Muscle of back (tissue), 3 donors: ENCODE measurements at regions not wholly inside any gene's neighbourhood (a gene's known extent, or its start where the extent isn't known, plus 50 kb on each side); places are given as distances from the start of the nearest gene placed in this dataset.

Experiments
- DNase-seq, 3 donors: peaks; one replicate each; pipeline versions ENCODE4 v3.0.0 to v3.0.0-alpha.2; 2013

DNA sequence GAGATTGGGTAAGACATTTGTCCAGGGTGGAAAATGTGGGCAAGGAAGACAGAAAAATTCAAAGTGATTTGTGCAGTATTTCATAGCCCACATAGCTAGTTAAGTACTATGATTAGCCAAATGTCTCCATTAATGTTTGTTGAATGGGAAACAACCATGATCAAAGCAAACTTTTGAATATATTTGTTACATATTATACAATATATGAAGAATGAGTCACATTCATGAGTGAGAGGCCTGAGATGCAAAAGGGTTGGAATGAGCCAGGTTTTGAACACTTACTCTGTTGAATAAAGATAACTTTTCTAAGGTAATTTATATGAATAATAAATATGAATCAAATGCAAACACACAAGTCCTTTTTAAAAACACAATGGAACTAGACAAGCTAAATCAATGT, 984.5 kb upstream of the CDH2 start:
- DNase-seq = no peak

DNA sequence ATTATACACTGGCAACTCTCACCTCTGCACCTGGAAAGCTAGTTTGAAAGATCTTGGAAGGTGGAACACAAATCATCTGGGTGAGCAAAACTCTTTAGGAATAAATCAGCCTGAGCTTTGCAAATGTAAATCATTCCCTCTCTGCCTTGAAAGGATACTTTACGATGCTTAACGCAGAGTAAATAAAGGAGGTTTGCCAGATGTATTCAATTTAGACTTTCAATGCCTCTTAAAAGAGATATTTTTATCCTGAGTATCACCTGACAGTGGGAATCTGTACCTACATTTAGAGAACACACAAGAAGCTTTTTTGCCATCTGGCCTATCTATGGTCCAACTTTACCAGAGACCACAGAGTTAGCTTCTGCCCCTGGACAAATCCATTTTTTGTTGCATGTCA, 983.2 kb upstream of the CDH2 start:
- DNase-seq = peak in 1 of 3 donors; percentile 24

DNA sequence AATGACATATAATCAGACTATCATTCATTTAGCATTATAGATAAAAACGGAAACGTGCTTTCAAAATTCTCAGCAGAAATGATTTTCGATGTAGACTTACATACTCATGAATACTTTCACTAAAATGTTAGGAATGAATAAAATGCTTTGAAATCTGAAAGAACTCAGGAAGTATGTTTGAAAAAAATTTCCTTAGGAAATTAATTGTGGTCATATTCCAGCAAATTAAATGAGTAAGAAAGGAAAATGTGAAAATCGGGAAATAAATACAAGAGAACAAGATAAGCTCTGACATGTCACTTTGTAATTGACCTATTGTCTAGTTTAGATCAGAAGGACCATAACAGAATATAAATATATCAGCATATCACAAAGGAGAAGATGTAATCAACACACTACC, 981.0 kb upstream of the CDH2 start:
- DNase-seq = no peak

DNA sequence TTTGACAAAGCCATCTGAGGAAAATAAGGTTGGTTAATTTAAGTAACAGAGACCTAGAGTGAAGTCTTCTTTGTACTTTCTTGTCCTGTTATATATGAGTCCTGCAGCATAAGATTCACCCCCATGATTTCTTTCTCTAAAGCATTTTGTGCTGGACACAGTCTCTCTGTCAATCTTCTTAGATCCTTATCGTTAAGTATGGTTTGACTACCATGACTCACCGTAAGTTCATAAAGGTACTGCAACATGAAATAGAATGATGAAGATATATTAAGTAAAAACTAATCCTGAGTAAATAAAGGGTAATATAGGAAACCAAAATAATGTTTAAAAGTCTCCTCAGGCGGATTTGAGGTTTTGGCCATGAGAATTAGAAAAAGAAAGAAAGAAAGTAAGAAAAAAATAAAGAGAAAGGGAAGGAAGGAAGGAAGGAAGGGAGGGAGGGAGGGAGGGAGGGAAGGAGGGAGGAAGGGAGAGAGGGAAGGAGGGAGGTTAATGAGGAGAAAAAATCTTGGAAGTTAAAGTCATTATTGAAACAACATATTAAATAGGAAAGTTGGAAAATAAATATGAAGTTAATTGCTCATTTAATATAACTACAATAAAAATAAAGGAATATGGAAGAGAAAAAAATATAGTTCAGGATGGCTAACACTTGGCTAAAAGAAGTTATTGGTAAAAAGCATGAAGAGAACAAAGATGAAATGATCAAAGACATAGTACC, 980.3 kb upstream of the CDH2 start:
- no peak for DNase-seq

DNA sequence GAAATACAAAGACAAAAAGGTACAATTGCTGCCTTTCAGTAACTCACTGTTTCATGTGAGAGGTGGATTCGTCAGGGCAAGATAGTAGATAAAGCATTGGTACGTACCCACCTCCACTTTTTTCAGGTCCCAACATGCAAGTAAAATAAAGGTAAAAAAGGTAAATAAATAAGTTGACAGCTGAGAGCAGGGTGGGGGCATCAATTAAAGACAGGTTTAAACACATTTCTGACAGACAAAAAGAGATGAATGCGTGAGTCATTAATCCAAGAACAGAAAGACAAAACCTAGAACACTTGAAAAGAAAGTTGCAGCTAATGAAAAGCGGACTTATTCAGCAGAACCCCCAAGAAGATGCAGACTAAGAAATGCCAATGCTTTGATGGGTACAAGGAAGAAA, 979.6 kb upstream of the CDH2 start:
- no peak for DNase-seq

DNA sequence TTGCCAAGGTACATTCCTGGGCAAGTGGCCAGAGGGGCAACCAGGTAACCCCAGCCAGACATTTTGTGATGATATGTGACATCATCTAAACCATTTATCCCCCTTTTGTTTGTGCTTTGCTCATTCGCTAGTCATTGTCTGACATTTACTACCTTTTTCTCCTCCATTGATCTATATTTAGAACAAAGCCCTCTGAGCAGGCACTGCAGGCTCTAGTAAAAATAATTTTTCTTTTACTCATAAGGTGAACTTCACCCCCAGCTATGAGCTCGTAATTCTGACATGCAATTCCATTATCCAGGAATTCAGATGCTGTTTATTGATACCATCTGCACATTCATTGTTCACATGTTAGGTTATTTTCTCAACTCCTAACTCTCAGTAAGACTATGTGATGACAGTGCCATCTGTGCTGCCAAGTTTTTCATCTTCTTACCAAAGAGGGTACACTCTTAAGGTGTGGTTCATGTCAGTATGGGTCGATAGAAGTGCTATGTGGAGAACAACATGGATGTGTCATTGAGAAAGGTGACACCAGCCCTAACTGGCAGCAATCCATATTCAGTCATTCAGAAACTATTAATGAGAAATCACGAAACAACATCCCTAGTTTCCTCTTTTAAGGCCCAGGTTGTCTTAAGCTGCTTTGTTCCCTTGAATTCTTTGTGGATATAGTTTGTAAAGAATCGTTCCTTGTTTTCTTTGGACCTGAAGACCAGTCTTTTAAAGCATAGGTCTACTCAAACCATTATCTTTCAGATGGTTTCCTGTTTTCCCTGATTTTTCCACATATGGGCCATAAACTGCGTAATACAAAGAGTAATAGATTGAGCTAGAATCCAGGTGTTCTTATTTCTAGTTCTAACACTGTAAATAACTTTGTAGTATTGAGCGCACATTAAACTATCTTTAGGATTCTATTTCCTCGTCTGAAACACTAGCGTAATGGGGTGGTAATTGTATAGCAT, 978.1 kb upstream of the CDH2 start:
- peak in 1 of 3 donors; percentile 88 for DNase-seq

DNA sequence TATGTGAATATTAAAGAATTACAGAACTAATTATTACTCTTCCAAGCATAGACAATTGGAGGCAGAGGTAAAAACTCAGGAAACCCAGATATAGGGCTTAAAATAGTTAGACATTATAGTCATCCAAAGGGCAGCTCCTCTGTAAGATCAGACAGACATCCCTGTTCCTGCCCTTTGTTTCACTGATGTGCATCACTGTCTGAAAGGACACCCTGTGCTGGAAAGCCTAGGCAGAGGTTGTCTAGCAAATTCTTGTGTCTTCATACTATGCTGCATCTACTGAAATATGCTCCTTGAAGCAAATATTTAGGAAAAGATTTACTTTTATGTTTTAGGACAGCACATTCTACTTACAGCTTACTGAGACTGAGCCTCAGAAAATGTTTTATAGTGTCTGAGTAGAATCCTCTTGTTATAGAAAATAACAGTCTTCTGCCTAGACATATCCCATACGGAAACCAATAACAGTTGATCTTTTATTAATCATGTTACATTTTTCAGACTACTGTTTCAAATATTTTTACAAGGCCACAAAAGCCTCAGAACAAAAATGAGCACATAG, 977.3 kb upstream of the CDH2 start:
- DNase-seq = no peak

DNA sequence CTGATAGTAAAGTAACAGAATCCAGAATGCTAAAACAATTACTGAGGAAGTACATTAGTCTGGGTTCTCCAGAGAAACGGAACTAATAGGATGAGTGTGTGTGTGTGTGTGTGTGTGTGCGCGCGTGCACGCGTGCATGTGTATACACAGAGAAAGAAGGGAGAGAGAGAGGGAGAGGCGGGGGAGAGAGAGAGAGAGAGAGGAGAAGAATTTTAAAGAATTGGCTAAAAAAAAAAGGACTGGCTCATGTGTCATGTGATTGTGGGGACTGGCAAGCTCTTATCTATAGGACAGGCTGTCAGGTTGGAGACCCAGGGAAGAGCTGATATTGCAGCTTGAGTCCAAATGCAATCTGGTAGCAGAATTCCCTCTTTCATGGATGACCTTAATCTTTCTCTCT, 976.2 kb upstream of the CDH2 start:
- peak in 1 of 3 donors; percentile 49 for DNase-seq

DNA sequence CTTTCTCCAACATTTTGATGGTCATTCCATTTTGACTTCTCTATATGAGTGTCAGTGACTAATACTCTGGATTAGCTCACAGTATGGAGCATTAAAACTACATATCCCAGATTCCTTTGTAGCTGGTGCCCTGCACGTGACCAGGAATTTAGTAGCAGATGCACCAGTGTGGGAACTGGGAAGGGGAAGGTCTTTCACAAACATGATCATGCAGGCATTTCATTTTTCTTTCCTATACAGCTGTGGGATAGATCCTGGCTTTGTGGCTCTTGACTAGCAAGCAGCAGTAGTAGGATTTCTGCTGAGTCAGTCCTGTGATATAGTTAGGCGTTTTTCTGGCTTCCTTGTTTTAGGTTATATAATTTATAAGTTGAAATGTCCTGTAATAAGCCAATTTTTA, 971.0 kb upstream of the CDH2 start:
- DNase-seq = peak; percentile 23 to 59 (median 56)

DNA sequence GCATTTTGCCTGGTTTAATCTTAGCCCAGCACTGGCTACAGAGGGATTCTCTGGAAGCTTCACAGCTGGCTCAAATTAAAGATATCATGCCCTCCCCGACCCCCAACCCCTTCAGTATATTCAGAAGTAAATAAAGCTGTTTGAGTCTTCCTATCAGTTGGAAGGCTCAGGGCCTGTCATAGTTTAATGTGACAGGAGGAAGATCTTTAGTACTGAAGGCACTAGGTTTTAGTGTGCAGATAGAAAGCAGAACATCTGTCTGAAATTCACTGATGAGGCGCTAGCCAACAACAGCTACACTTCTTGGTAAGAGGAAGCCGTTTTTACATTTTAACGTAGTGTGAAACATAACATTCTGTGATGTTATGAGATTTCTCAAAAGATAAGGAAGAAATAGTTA, 969.1 kb upstream of the CDH2 start:
- no peak for DNase-seq

DNA sequence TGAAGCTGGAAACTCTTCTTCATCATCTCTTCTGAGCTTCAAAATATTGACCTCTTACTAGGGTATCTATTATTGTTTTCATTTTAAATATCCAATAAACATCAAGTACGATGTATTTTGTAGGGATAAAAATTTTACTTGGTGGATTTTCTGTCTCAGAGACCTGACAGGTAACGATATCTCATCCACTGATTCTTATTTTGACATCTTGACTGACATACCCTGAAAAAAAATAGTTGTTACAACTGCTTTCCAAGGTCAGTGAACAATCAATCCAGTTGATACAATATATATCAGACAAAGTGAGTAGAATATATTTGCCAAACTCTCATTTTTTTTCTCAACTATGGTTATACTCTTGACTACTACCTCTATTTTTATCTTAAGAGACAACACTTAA, 963.7 kb upstream of the CDH2 start:
- DNase-seq = no peak

DNA sequence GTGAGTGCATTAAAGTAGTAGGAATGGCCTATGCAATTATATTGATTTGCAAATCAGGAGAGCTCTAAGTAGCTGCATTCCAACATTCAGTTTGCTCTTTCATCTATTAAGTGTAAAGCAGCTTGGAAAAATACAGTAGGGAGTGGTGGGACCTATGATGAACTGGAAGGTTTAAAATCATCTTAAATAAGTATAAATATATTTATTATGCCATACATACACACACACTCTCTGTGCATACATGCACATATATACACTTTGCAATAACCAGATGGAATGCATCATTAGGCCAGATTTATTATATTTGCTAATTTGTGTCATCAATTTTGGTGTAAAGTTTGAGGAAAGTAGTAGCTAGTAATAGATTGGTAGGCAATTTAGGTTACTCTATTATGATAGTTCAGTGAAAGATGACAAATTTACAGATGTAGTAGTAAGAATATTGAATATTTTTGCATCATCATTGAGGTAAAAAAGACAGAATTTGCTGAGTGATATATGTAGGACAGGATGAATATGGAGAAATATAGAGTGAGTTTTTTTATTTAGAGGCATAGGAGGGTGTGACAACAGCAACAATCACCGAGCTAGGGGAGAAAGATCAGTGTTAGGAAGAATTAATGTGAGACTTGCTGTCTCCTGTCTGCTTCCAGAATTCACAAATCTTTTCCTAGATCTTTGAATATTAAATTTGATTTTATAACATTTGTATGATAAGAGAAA, 961.0 kb upstream of the CDH2 start:
- DNase-seq = no peak

DNA sequence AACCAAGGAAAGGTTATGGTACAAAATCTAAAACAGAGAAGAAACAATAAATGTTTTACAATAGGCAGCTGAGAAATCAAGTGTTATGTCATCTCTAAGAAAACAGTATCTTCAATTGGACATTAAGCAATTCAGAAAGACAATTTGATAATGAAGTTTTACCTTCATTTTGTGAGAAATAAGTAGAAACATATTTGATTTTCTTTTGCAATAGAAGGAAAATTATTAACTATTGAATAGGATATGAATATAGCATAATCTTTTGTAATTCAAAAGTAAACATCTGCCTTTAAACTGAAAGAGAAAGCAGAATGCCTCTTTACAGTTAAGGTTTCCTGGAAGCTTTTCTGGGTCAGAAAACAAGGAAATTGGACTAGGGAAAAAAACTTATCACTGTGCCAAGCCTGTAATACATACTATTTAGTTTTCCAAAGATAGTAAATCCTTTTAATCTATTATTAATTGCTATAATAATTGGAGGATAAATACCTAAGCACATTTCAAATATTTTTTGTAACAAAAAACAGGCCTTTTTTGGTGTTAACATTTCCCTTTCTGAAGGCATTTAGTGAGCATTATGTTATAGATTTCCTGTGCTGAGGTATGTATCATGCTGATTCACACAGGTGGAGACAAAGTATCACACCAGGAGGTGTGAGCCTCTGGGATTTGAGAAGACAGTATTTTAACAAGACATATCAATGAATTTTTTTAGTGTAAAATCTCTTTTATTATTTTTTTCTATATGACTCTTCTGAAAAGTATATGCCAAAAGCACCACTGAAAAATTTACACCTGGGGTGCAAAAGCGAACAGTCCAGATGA, 947.0 kb upstream of the CDH2 start:
- DNase-seq = peak in 1 of 3 donors; percentile 14

DNA sequence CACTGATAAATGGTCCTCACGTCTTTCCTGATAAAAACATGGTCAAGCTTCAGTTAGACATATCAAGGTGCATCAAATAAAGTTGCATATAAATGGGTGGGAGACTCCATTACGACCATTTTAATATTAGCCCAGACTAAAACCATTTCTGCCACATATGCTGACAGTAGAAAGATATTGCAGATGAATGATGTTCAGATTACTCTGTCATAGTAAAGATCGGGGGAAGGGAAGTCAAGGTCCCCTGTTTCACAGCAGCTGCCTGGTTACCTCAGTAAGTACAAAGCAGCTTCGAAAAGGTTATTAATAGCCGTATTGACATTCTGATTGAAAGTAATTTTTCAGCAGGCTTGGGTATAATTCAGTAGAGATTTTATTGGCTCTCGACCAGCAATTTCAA, 927.7 kb upstream of the CDH2 start:
- no peak for DNase-seq

DNA sequence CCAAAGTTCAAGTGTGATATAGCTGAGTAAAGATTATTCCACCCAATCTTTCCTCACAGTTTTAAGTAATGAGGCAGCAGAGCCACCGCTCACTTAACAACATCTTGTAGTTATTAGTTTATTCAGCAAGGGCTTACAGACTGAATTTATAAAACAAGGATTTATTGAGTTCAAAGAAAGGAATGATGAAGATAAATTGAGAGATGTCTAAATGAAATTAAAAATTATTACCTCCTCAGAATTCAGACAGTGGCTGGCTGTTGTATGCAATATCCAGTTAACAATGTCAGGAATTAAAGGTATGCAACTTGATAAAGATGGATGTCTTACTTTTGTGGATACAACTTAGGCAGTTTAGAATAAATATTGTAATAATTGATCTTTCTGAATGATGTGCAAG, 927.3 kb upstream of the CDH2 start:
- DNase-seq = no peak

DNA sequence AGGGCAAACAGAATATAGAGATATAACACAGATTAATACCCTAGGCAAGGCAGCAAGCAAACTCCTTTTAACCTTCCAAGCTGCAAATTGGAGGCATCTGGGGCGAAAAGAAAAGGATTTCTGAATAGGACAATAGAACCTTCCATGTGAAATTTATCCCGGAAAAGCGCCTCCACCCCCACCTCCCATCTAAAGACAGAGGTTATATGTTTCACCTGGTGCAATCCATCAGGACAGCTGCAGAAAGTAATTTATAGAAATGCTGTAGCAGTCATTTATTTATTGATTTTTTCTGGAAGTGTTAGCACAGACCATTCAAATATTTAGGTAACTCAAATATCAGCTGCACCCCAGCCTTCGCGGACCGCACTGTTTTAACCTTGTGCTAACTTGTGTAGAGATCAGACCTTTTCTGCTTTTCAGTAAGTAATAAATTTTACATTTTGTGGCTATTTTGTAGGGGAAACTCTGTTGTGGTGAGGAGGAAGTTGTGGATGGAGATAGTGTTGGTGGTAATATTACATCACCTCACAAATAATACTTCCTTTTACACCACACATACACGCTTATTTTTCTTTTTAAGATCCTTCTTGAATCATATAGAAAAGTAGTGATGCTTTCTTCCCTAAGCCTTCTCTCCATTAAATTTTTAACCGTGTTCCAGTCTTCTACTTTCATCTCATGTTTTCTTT, 919.3 kb upstream of the CDH2 start:
- no peak for DNase-seq

DNA sequence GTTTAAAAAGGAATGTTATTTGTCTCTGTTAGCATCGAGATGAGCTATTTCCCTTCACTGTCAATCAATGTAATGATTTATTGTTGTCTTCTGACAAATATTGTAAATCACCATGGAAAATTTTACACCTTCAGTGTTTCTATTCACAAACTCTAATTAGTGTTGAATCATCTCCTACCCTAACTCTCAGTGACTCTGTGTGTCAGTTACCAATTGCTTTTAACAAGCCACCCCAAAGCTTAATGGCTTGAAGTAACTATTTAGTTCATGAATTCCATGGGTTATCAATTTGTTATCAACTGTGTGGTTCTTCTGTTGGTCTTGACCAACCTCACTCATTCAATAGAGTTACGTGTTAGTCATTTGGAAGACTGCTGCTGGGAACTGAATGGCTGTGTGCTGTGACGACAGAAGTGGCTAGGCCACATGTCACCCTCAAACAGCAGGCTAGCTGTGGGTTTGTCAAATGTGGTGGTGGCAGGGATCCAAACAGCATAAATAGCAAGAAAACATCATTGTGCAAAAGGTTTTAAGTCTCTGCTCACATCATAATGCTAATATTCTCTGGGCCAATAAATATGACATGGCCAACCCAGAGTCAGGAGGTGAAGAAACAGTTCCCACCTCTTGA, 910.8 kb upstream of the CDH2 start:
- no peak for DNase-seq

DNA sequence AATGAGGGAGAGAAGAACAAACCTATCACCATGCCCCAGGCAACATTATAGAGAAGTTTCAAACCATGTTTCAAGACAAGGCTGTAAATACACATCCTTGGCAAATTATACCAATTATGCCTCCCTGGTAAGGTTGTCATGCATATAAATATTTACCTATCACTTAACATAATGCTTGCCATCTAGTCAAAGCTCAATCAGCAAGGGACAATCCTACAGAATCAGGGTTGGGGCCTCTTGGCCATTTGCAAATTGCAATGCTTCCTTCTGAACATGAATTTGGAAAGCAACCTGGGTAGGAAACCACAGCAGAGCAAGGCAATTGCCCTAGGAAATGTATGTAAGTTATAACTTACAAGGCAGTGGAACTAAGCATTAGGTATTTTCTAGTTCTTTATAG, 907.2 kb upstream of the CDH2 start:
- DNase-seq = no peak

DNA sequence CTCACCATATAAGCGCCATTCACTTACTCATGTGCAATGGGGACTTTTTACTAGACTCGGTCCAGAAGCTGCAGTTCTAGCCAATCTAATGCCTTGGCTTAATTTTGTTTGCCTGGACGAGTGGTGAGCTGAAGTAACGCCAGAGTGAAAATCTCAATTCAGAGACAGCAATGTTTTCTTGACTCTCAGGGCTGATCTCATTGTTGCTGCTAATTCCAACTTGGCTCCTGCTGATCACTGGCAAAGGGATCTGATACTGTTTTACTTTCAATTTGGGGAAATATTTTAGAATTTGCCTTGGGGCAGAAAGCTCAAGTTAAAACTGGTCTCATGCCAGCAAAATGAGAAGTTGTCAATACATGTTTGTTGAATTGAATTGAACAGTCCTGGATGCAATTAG, 906.6 kb upstream of the CDH2 start:
- DNase-seq = peak; percentile 31 to 66 (median 52)

DNA sequence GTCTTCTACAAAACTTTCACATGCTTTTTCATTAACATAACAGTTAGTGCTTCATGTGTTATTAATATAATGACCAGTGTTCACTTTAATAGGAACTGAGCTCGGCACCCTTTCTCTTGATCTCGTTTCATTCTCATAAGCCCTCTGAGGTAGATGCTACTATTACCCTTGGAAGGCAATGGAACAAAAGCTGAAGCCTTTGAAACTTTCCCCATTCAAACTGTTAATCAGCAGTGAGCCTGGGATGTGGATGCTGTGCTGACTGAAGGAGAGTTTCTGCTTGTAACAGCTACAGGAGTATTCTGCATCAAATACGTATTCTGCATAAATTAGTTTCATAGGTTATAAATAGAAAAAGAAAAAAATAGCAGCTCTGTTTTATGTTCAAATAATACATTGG, 904.0 kb upstream of the CDH2 start:
- DNase-seq = no peak
